Fibroblast of the conjunctiva (primary cell): ENCODE measurements at regions not wholly inside any gene's neighbourhood (a gene's known extent, or its start where the extent isn't known, plus 50 kb on each side); places are given as distances from the start of the nearest gene placed in this dataset.

ENCODE experiments used
- DNase-seq: peaks from one replicate; pipeline ENCODE4 v3.0.0-alpha.2; 2010; ENCODE audit warnings: low read depth

DNA sequence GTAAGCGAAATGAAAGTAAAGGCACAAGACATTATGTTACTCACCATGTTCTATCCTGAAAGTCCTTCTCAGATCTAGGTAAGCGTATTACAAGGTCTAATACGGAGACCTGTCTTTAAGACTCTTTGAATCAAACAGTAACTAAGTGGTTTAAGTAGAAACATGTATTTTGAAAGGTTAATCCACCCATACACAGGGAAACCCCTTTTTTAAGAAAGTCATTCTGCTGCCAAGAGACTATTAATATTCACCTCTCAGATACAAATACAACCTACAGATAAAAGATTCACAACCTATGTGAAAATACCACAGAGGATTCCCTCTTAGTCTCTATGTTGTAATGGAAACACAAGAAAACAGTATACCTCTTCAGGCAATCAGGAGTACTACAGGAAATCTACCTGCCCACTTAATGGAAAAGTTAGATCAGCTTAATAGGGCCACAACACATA, 63.2 kb upstream of the TNIP3 start:
- DNase-seq: no peak

DNA sequence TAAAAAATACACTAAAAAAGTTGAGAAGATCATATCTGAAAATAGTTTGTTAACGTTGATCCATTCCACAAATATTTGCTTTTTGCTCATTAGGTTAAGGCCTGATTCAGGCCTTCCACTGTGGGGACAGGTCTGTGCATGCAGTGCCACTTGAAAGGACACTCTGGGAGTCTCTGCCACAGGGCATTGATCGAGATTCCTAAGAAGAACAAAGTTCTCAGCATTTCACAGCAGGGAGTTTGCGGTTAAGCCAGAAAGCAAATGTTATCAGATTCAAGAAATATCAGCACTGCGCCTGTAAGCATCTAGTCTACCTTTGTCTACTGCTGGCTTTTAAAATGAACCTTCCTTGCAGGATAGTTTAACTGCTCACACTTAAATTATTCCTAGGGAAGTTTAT, 62.2 kb upstream of the TNIP3 start:
- no peak for DNase-seq

DNA sequence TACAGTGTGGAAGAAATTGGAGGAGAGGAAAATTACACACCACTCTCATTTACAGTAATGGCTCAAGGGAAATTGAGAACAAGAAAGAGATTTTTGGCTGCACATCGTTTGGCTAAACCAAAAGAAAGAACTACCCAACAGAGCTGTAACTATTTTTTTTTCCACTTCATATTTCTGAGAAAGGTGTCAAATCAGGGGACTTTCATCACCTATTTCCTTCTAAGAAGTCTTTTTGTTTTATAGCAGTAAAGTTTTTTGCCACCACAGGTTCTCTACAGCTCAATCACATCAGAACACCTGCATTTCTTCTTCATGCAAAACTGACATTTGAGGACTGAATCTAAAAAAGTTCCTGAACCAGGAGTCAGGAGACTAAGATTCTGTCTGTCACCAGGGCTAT, 57.5 kb upstream of the TNIP3 start:
- no peak for DNase-seq

DNA sequence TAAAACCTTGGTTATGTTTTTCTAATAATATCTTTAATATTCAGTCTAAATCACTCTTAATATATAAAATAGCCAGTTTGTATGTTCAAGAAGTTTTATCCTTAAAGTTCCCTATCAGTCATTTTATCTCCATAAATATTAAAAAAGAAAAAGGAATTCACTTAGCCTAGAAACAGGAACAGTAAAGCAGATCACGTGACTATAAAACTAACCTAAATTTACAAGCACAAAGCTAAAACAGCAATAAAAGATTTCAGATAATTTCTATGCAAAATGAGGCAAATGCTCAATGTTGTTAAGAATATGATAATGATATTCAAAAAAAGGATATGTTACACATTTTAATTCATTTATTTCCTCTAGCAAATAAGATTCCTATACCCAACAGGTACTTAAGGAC, 57.1 kb upstream of the TNIP3 start:
- DNase-seq: no peak

DNA sequence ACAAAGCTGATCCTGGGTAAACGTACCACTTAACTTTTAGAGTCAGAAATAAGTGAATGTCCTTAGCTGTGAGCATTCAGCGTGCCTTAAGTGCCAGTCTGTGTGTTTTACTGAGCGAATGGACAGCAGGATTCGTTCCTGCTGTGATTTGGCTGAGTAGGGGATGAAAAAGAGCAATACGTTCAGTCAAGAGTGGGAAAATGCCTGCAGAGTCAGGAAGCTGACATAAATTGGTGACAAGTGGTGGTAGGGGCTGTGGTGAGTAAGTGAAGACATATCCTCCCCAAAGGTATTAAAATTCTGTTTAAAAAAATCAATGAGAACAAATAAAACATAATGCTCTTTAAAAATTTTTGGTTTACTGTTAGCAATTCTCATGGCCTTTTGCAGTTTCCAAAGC, 56.6 kb upstream of the TNIP3 start:
- DNase-seq: no peak

DNA sequence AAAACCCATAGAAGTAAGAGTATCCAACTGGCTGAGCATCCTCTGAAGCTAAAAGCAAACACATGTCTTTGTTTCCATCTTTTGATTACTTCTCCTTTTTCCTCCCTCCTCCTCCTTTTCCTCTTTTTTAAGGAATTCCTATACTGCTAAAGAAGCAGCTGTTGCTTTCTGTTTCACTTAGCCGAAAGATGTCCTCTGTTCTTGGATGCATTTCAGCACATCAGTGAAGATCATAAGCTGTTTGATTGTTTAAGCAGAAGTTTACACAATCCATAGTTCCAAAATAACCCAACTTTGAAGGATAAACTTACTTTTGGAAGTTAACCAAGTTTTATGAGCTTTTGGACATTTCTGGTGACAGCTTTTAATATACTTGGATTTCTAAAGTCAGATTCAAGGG, 55.1 kb upstream of the TNIP3 start:
- DNase-seq: no peak

DNA sequence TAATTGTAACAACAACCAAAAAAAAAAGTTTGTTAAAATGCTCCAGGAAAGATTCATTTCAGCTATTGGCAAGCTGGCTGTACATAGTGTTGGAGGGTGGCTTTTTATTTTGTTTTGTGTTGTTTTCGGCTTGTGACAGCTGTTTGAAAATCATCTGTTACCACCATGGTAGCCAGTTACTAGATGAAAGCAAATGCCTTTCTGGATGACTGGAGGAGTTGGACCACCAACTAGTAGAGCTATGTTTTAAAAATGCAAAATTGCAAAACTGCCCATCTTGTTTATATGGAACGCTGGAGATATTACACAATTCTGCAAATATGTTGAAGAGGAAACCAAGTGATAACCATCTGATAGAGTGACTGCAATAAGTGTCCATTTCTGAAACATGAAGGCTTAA, 53.2 kb upstream of the TNIP3 start:
- peak; percentile 29 for DNase-seq

DNA sequence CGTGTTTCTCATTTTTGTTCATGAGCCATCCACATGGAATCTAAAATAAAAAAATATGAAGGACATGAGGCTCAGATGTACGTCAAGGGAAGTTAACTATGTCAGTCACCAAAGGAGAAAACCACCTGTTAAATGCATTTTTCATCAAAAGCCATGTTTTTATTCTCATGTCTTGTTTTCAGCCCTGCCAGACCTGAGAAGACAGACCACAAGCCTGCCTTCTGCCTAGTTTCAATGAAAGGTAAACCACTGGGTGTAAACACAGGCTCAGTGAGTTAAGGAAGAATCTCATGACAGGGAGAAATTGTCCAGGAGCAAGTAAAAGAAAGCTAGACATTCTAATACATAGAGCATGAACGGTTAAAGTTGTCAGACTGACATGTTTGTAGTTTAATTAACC, 52.3 kb upstream of the TNIP3 start:
- no peak for DNase-seq

DNA sequence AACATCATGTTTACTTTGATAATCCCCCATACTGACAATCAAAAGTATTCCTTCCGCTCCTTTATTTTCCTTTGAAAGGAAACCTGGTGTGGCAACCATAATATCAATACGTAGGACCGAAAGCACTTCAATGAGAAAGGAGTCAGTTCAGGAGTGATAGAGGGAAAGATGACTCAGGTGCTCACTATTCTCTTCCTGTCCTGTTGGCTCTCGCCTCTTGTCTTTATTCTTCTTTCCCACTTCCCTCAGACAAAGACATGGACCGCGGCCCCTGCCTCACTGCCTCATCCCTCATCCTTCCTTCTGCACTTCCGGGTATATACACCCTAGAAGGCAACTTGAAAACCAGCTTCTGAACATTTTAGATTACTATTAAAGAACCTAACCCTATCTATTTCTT, 49.8 kb upstream of the TNIP3 start:
- no peak for DNase-seq
